COR-L47 (cell line): ENCODE measurements at regions not wholly inside any gene's neighbourhood (a gene's known extent, or its start where the extent isn't known, plus 50 kb on each side); places are given as distances from the start of the nearest gene placed in this dataset.
"Not testable (repeated sequence)": the region's sequence is repeated elsewhere in the genome, so short reads cannot be mapped to it uniquely, and the experiment has no call there.

Source experiments
- DNase-seq: peaks from one replicate; lab custom pipeline; 2025; lab: John Stamatoyannopoulos, UW

DNA sequence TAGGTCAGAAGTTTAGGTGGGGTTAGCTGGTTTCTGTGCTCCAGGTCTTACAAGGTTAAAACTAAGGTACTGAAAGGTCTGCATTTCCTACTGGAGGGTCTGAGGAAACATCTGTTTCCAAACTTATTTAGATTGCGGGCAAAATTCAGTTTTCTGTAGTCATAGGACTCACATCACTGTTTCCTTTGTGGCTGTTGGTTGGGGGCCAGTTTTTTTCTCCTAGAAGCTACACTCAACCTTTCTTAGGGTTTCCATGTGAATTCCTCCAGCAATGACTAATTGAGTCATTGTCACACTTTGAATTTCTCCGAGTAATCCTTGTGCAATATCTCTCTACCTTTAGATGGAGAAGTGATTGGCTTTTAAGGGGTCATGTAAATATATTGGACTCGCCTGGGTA lies 773.4 kb upstream of the SLITRK1 start:
- DNase-seq: no peak

DNA sequence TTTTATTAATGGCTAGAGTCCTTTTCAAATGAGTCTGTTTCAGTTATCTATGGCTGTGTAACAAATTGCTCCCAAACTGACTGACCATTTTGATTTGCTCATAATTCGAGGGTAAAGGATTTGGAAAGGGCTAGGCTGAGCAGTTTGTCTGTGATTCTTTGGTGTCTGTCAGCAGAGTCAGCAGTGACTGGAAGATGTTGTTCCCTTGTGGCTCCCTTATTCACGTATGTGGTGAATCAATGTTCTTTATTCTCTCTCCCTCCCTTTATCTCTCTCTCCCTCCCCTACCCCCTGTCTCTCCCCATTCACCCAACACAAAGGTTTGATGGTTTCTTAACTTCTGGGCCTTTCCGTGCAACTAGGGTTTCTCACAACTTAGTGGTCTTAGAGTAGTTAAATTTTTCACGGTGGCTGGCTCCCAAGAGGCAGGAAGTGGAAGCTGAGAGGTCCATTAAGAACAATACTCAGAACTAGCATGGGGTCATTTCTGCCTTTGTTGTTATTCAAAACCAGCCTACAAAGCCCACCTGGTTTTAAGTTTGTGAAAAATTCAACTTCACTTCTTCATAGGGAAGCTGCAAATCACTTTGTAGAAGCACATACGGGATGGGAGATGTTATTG lies 772.5 kb upstream of the SLITRK1 start:
- no peak for DNase-seq

GRCh38 chr13:84653915-84654534 lies 771.8 kb upstream of the SLITRK1 start:
- DNase-seq: no peak

DNA sequence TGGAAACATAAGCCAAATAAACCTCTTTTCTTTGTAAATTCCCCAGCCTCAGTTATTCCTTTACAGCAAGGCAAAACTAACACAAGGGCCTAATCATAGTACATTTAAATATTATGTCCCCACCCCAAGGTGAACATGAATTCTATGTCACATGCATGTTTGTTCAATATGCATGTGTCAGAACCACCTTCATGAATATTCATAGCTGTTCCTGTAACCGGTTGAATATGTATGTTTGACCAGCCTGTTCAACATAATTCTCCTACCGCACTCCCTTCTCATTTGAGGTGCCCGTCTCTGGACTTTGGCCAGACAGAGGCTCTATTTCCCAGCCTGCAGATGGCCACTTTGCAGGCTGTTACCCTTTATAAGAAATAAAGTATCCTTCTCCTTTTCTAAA lies 769.4 kb upstream of the SLITRK1 start:
- DNase-seq: no peak

DNA sequence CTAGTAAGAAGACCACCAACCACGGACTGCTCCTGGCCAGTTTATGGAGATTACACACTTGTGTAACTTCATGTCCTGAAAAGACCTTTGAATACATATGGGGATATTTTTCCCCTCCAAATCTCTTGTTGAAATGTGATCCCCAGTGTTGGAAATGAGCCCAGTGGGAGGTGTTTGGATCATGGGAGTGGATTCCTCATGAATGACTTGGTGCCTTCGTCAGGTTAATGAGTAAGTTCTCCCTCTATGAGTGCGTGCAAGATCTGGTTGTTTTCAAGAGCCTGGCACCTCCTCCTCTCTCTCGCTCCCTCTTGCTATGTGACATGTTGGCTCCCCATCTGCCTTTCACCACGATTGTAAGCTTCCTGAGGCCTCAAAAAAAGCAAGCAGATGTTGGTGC lies 769.0 kb upstream of the SLITRK1 start:
- DNase-seq: no peak

DNA sequence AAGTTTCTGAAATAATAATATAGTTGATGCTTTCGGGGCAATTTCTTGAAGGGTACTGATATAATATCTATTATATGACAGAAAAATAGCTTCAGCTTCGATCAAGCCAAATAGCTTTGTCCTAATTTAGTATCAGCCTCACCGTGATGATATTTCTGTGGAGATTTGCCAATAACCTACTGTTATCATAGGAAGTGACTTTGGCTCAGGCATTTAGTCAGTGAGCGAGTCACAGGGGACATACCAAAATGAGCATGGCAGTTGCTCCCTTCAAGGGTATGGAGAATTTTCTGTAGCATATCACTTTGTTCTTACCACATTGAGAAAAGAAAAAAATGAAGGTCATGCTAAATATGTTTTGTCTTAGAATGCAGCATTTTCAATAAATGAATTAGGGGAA lies 767.6 kb upstream of the SLITRK1 start:
- DNase-seq: no peak

DNA sequence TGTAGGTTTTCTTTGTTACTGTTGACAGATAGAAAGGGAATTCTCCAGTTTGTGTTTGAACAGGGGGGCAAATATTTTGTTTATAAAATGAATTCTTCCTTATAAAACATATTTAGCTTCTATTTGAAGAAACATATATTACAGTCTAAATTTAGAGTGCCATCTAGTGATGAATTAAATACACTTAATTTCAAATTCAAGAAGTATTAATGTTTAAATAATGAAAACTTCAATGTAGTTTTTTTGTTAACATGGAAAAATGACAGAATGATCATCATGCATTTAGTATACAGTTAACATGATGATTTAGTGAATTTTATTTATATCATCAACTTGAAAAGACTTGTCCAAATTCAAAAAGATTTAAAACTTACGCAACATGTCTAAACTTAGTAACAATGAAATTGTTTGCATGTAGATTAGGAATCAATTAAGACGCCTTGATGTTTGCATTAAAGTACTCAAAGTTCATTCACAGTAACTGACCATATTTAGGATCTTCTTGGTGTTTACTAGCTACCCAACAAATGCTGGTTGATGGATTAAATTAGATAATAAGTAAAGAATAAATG lies 765.9 kb upstream of the SLITRK1 start:
- no peak for DNase-seq

DNA sequence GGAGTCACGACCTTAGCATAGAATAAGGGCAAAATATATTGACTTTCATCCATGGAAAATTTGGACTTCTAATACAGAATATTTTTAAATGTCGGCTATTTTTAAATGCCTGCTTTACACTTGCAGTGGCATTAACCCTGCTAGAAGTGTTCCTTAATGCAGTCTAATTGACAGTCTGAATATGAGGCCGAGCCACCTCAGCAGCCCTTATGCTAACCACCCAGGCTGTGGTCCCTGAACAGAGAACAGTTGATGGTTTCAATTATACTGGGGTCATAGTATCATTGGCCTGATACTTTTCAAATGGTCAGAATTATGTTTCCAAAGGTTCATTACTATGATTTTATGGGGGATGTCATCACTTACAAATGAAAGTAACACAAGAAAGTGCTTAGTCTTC lies 764.7 kb upstream of the SLITRK1 start:
- no peak for DNase-seq

DNA sequence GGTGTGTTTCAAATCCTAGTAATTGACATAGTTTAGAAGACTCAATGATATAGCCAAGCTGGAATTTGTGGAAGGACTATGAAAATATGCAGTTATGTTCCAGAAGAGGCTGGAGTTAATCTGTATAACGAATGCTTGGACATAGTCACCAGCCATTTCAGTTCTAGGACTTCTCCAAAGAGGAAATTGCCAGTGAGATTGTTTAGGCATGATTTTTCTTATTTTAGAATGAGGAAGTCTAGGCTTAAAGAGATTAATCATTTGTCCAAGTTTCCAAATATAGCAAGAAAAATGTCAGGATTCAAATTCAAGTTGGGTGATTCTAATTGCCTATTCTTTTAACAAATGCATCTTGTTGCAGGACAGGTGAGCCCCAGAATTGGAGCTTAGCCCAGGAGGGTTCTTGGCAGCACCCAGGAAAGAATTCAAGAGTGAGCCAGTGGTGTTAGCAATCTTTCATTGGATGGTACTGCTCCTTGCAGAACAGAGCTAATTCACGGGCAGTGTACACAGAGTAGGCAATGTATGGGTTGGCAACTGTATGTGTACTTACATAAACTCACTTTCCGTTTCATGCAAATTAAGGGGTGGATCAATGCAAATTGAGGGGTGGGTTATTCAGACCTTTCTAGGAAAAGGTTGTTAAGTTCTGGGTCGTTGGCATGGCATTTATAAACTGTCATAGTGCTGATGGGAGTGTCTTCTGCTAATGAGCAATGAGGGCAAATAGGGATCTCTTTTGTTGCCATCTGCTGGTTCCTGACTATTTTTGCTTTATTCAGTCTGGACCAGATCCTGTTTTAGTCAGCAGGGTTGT lies 763.1 kb upstream of the SLITRK1 start:
- no peak for DNase-seq

DNA sequence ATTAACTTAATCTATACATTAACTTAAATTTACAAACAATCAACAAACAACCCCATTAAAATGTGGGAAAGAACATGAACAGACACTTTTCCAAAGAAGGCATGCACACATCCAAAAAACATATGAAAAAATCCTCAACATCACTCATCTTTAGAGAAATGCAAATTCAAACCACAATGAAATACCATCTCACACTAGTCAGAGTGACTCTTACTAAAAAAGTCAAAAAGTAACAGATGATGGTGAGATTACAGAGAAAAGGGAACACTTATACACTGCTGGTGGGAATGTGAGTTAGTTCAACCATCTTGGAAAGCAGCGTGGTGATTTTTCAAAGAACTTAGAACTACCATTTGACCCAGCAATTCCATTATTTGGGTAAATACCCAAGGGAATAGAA lies 759.2 kb upstream of the SLITRK1 start:
- DNase-seq: no peak

- DNase-seq: no peak
Measured at GRCh38 chr13:84640691-84641090, 758.4 kb upstream of the SLITRK1 start.

DNA sequence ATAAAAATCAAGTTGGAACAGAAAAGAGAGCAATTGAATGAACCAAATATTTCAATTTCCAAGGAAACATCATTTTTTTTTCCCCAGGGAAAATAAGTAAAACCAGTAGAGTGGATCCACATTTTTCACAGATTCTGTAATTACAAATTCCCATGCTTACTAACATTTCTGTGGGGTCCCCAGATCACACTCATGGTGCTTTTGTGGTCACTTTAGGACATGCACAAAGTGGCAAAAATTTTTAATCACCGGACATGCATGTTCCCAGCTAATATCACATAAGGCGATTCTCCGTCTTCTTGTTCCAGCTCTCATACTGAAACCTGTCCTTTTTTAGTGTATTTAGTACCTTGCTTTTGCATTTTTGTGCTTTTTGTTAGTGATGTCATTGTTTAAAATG lies 748.2 kb upstream of the SLITRK1 start:
- no peak for DNase-seq

DNA sequence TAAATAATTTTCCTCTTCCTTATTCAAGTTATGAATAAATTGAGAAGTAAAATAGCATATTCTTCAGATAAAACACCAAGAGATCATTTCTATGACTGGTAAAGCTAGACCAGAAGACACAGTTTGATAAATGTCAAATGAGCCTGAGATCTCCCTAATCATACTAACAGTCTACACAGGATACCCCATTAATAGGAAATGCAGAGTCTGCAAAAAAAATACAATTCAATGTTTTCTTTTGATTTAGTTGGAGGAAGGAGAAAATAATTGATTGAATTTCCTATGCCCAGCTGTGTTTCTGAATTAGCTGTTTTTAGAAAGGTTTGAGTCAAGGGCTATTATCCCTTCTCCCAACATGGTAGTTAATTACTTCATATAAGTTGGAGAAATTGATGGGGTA lies 734.6 kb upstream of the SLITRK1 start:
- DNase-seq: no peak

GRCh38 chr13:84609716-84610115 lies 727.4 kb upstream of the SLITRK1 start:
- DNase-seq: no peak

DNA sequence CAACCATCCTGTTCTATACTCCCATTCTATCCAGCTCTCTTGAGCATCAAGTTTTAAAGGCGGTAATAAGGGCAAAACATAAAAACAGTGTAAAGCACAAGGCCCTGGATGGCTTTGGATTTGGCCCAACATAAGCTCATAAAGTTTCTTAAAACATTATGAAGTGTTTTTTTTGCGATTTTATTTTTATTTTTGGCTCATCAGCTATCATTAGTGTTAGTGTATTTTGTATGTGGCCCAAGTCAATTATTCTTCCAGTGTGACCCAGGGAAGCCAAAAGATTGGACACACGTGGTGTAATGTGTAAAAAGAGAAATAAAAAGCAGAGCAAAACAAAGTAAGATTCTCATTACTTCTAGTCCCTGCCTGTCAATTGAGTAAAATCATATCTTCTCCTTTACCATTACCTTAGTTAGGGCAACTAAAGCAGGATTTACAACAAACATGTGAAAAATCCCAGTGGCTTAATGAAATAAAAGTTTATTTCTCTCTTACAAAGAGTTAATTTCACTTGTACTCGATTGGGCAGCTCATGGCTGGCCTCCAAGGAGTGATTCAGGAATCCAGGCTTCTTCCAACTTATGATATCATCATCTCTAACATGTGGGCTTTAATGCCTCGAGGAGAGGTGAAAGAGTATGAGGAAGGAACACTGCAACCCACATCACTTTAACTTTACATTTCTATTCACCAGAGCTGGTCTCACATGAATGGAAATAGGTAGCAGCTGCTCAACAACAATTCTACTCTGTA lies 725.2 kb upstream of the SLITRK1 start:
- no peak for DNase-seq

GRCh38 chr13:84606616-84607015 lies 724.3 kb upstream of the SLITRK1 start:
- no peak for DNase-seq

DNA sequence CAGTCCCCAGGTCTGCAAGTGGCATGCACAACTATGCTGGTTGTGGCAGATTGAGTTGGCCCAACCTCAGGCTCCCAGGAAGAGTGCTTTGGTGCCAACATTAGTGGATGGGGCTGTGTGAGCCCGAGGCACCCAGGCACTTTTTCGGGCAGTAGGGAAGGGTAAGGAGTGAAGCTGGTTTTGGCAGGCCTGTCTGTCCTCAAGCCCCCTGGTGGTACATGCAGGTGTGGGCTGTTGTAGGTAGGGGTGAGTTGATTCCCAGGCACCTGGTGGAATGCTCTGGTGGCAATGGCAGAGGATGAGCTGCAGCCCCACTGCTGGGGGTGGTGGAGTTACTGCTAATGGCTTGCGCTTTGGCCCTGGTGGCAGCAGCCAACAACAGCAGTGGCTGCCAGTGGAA lies 723.7 kb upstream of the SLITRK1 start:
- no peak for DNase-seq

DNA sequence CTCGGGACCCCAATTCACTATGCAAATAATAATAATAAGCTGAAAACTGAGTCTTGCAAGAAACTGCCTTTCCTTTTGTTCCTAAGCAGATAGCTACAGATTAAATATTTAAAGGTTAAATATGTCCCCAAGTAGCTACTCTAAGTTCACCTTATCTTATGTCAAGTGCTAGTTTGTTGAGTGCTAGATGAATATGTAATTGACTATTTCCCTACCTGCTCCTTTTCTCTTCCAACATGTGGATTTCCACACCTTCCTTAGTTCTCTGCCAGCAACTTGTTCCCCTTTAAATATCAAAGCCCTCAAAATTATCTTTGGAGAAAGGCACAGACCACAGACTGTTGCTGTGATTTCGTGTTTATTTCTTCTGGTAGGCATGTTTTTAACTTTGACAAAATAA lies 709.2 kb upstream of the SLITRK1 start:
- DNase-seq: no peak

DNA sequence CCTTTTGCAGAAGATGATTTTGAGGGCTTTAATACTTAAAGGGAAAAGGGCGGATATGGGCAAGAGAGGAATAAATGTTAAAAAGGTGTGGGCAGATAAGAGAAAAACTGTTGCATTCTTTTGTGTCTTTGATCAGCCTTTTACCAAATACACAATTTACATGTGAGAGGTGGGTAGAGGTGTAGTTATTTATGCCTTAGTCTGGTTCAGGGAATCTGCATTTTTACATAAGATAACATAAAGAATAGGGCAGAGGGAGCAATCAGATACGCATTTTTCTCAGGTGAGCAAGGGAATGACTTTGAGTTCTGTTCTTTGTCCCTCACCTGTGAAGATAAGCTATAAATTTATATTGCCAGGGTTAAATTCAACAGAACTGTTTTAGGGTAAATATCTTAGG lies 708.4 kb upstream of the SLITRK1 start:
- DNase-seq: no peak

DNA sequence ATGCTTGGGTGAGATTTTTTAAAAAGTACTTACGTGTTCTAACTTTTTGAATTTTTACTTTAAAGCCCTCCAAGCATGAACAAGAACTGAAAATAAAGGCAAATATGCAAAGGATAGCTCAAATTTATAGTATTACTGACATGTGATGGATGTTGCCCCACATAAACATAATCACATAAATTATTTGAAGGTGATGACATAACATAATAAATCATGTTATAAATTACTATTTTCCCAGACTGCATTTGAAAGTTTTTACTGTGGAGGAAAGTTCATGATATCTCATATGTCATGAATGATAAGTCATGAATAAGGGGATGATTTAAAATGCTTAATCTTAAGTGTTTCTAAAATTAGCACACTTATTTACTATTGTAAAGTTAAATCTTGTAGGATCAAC lies 705.7 kb upstream of the SLITRK1 start:
- DNase-seq: no peak

GRCh38 chr13:84579901-84580300 lies 697.6 kb upstream of the SLITRK1 start:
- not testable (repeated sequence) for DNase-seq

- no peak for DNase-seq
Measured at GRCh38 chr13:84574851-84575250, 692.6 kb upstream of the SLITRK1 start.
